ACHN (cell line): ENCODE measurements at regions not wholly inside any gene's neighbourhood (a gene's known extent, or its start where the extent isn't known, plus 50 kb on each side); places are given as distances from the start of the nearest gene placed in this dataset.
"Not testable (repeated sequence)": the region's sequence is repeated elsewhere in the genome, so short reads cannot be mapped to it uniquely, and the experiment has no call there.

ENCODE experiments used
- DNase-seq: peaks from one replicate; pipeline ENCODE4 v3.0.0-alpha.2; 2015
- in situ Hi-C: cut with HindIII; loops from 2 replicates; pipeline ENCODE4 v1.10.0; 2017; ENCODE audit warnings: low sequenced_read_pairs, low pct_ligation_motif_present, low pct_unique_long_range_greater_than_20kb

GRCh38 chr7:6882321-6882721 is 56.2 kb upstream of the CCZ1B start:
- in situ Hi-C loops, DNase-seq: not testable (repeated sequence)

- in situ Hi-C loops, DNase-seq: not testable (repeated sequence)
Observed at GRCh38 chr7:6883756-6884155, 57.7 kb upstream of the CCZ1B start.

DNA sequence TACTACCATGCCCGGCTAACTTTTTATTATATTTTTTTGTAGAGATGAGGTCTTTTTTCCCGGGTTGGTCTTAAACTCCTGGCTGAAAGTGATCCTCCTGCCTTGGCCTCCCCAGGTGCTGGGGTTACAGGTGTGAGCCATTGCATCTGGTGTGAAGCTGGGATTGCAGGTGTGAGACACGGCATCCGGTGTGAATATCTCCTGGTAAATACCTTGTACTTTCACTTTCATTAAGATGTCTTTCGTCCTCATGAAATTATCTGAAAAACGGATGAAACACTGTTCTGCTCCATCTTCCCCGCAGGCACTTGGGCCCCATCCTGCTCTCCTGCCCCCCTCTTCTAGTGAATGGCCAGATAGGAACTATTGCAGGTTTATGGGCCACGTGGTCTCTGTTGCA is 60.1 kb upstream of the CCZ1B start:
- in situ Hi-C loops, result no loop called here
- DNase-seq, result no peak

DNA sequence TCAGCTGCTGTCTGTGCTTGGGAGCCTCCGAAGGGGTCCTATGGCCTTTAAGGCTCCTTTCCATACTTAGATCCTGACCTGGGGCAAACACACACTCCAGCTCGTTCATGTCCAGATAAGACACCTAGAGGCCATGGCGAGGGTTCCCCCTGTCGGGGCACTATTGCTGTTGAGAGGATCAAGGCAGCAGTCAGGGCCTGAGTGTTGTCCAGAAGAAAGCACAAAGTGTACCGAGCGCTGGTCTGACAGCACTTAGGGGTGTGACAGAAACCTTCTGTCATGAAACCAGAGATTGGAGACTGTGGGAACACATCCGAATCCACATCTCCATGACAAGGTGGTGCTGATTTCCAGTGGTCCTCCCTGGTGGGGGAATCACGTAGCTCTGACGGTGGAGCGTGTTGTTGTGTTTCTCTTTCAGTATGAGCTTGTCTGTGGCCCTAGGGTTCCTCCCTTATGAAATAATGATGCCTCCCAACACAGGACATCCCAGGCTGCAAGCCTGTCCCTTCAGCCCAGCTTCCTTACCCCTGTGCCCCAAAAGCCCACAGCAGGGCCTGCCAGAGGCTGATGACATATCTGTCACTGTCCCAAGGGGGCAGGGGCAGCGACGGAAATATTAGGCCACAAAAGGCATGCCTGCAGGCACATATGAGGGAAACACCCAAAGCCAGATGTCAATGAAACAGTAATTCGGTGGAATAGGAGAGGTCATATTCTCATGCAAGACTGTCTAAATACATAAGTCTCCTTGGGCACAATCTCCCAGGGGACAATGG is 62.4 kb upstream of the CCZ1B start:
- in situ Hi-C loops, DNase-seq: not testable (repeated sequence)

DNA sequence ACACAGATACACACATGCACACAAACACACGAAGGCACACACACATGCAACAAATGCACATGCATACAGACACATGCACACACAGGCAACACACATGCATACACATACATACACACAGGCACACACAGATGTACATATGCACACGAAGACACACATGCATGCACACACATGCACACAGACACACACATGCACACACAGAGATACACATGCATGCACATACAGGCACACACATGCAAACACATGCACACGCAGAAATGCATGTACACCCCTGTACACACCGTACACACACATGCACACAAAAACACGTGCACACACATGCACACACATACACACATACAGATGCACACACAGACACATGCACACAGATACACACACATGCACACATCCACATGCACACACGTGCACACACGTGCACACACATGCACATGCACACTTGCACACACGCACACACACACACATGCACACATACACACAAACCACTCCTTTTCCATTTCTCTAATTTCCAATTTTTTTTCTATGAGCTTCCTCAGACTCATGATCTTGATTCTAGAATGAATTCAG is 63.3 kb upstream of the CCZ1B start:
- in situ Hi-C loops, result no loop called here
- DNase-seq, result no peak

GRCh38 chr7:6902097-6902518 is 76.0 kb upstream of the CCZ1B start:
- in situ Hi-C loops, DNase-seq: not testable (repeated sequence)

- in situ Hi-C loops, result not testable (repeated sequence)
Observed at GRCh38 chr7:6903289-6903688, 77.2 kb upstream of the CCZ1B start.

GRCh38 chr7:6903792-6904191 is 77.7 kb upstream of the CCZ1B start:
- in situ Hi-C loops, DNase-seq: not testable (repeated sequence)

More at GRCh38 chr7:6903289-6903688, 77.2 kb upstream of the CCZ1B start:
- DNase-seq, result not testable (repeated sequence)

GRCh38 chr7:6917258-6917657 is 91.2 kb upstream of the CCZ1B start:
- in situ Hi-C loops, result no loop called here
- DNase-seq, result no peak

GRCh38 chr7:6919169-6919568 is 93.1 kb upstream of the CCZ1B start:
- in situ Hi-C loops, DNase-seq: not testable (repeated sequence)

DNA sequence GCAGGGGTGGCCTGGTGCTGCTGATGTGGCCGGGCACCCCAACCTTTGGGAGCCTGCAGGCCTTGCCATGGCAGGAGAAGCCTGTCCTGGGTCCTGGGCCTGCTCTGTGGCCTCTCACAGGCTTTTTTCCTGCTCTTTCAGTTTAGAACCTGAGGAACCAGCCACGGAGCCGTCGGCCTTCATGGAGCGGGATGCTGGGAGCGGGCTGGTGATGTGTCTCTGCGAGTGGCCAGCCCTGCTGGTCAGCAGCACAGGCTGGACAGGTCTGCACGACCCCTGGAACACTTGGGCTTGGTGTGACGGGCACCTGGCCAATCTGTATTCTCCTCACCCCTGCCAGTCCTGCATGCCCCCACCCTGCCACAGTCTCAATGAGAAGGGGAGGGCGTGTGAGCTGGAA is 98.4 kb upstream of the CCZ1B start:
- in situ Hi-C loops, DNase-seq: not testable (repeated sequence)

GRCh38 chr7:6926193-6927174 is 100.4 kb upstream of the CCZ1B start:
- DNase-seq, in situ Hi-C loops: not testable (repeated sequence)

- DNase-seq, in situ Hi-C loops: not testable (repeated sequence)
Observed at GRCh38 chr7:6927643-6928042, 101.6 kb upstream of the CCZ1B start.

- in situ Hi-C loops, DNase-seq: not testable (repeated sequence)
Observed at GRCh38 chr7:6929588-6929987, 103.5 kb upstream of the CCZ1B start.

DNA sequence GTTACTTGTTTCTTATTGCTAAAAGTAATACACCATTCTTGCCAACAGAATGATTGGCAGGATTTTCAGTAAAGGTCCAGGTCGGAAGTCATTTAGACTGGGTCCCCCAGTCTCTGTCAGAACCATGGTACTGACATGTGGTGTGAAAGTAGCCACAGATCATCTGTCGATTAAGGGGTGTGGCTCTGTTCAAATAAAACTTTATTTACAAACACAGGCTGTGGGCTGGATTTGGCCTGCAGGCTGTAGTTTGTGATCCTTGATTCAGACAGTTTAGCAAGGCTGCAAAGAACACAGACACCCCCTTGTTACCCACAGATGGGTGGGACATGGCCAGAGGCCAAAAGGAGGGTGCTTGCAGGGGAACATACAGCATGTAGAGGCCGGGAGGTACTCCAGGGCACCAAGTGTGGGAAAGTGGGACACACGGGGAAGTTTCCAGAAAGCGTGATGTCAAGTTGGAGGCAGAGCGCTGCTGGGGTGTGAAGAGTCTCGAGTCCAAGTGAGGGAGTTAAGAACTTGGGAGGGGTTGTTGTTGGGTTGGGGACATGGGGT is 104.1 kb upstream of the CCZ1B start:
- in situ Hi-C loops, DNase-seq: not testable (repeated sequence)

DNA sequence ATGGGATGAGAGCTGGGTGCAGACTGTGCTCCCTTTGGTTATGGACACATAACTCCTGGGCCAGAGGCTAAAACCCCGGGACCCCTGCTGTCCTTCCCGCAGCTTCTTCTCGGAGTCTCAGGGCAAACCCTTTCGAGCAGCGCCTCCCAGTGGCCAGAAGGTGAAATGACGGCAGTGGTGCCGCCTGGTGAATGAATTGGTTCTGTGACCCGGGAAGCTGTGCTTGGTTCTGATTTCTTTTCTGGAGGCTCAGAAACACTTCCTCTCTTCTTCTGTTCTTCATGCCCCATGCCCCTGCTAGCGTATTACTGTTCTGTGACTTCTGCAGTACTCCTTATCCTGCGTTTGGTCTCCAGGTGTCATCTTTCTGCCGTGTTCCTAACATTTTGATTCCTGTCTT is 104.7 kb upstream of the CCZ1B start:
- in situ Hi-C loops, DNase-seq: not testable (repeated sequence)

DNA sequence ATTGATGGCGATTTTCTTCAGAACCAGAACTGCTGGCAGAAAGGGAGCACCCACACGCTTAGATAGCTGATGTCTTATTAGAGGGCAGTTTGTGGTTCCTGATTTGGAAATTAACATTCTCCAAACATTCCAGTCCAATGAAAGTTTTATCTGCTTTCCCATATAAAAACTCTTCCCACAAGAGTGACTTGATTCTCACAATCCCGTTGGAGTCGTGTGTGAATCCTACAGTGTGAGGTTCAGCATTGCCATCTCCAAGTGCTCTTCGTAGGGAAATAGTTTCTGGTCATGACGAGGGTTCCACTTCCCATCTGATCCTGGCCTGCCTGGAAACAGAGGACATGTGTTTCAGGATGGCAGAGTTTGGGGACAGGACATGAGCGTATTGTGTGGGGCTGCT is 105.4 kb upstream of the CCZ1B start:
- in situ Hi-C loops, DNase-seq: not testable (repeated sequence)

- DNase-seq, in situ Hi-C loops: not testable (repeated sequence)
Observed at GRCh38 chr7:6933954-6934632, 108.0 kb upstream of the CCZ1B start.
